AG04449 (cell line): ENCODE measurements at regions not wholly inside any gene's neighbourhood (a gene's known extent, or its start where the extent isn't known, plus 50 kb on each side); places are given as distances from the start of the nearest gene placed in this dataset.

ENCODE experiments used
- CTCF ChIA-PET: fragments of 350-600 bp; formaldehyde crosslinking; extraction: SDS; loops from one replicate; lab custom pipeline; 2021; ENCODE audit warnings: antibody characterized with exemption; lab: Yijun Ruan, JAX
- POLR2A ChIA-PET: fragments of 400-600, 350-600 bp; formaldehyde crosslinking; extraction: SDS; loops from one replicate; lab custom pipeline; 2020; ENCODE audit warnings: antibody characterized with exemption, inconsistent platforms; lab: Yijun Ruan, JAX
- DNase-seq: peaks from one replicate; pipeline ENCODE4 v3.0.0-alpha.2; 2010; ENCODE audit warnings: low read depth, low spot score
- H3K4me3 ChIP-seq: 2 replicates; pipeline ENCODE4 v1.5.1; 2011; ENCODE audit warnings: low read depth, mild to moderate bottlenecking, control low read depth, low read length
- TF ChIP-seq, protein P1 (sequence below): IDR thresholded peaks from one replicate; pipeline ENCODE4 v1.5.1; 2011; ENCODE audit warnings: mild to moderate bottlenecking, moderate library complexity, low read length, control low read depth, inconsistent platforms; ENCODE audit not compliant: insufficient read depth; ENCODE audit errors: missing control alignments

DNA sequence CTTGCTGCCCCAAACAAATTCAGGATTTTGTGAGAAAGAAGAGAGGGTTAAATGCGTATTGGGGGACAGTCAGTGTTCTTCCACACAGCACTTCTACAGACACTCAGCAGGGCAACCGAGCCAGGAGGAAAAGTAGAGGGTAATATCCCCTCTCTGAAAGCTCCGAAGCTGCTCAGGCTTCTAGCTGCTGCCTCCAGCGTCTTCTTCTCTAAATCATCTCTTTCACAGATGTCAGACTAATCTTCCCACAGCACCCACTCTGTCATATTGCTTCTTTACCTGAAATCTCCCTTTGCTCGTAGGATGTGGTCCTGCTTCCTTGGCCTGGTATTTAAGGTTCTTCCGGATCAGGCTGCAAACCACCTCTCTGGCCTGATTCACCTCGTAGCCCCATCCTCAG lies 117.6 kb upstream of the HAAO start:
- POLR2A ChIA-PET, result no interaction called here
- TF ChIP-seq, protein P1, sequence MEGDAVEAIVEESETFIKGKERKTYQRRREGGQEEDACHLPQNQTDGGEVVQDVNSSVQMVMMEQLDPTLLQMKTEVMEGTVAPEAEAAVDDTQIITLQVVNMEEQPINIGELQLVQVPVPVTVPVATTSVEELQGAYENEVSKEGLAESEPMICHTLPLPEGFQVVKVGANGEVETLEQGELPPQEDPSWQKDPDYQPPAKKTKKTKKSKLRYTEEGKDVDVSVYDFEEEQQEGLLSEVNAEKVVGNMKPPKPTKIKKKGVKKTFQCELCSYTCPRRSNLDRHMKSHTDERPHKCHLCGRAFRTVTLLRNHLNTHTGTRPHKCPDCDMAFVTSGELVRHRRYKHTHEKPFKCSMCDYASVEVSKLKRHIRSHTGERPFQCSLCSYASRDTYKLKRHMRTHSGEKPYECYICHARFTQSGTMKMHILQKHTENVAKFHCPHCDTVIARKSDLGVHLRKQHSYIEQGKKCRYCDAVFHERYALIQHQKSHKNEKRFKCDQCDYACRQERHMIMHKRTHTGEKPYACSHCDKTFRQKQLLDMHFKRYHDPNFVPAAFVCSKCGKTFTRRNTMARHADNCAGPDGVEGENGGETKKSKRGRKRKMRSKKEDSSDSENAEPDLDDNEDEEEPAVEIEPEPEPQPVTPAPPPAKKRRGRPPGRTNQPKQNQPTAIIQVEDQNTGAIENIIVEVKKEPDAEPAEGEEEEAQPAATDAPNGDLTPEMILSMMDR, result no peak
- CTCF ChIA-PET, result interaction anchor here (0.7 to 2.3 kb wide), 5 partner anchors 14 to 128 kb away, joined by 3 to 8 read pairs (median 5); no protein-coding TSS in a partner anchor
- H3K4me3 ChIP-seq, result no peak overlapping the region
- no peak for DNase-seq

DNA sequence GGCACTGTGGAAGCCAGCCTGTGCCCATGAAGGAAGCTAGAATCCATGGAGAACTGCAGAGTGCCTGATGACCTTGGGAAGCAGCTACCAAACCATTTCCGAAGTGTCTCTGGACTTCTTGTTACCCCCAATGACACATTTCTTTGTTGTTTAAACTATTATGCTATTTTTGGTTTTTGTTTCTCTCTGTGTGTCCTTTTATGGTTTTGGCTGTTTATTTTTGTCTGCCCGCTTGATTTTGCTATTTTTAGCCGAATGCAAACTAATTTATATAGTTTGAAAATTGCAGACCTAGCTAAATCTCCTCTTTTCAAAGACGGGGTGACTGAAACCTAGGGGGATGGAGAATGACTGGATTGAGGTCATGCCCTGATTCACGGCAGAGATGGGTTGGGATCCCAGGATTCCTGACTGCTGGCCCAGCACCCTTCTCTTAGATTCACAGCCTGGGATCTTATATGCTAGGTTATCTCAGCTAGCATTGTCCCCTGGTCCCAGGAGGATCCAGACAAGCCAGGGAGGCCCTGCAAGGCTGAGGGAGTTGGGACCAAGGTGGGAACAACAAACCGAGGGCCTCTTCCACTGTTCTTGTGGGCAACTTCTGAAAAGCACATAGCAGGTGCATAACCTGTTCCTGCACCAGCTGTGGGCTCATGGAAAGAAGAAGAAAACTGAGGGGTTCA lies 116.3 kb upstream of the HAAO start:
- POLR2A ChIA-PET, result no interaction called here
- CTCF ChIA-PET, result interaction anchor here (1.9 to 2.3 kb wide), 2 partner anchors 16 to 49 kb away, joined by 5 to 6 read pairs; no protein-coding TSS in a partner anchor

DNA sequence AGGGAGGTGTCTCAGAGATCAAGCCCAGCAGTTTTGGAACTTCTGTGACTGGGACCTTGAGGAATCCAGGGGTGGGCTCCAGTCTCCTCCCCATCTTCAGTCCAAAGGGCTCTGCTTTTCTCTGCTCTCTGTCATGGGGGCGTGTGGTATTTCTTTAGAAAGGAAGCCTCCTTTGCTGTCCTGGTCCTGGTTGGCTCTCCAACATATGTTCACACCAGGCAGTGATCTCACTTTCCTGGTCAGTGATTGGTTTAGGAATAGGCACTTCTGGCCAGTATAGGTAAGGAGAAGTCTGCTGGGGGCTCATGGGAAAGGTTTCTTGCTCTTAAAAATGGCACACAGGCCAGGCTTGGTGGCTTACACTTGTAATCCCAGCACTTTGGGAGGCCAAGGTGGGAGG lies 115.5 kb upstream of the HAAO start:
- H3K4me3 ChIP-seq, result no peak overlapping the region
- POLR2A ChIA-PET, result no interaction called here
- CTCF ChIA-PET, result interaction anchor here (0.9 to 2.0 kb wide), 3 partner anchors 9 to 49 kb away, joined by 3 to 9 read pairs (median 6); no protein-coding TSS in a partner anchor
- DNase-seq, result no peak
- TF ChIP-seq, protein P1, result no peak

More for the DNA sequence above, 116.3 kb upstream of the HAAO start:
- no peak overlapping the region for H3K4me3 ChIP-seq
- no peak for DNase-seq
- TF ChIP-seq, protein P1, result no peak

DNA sequence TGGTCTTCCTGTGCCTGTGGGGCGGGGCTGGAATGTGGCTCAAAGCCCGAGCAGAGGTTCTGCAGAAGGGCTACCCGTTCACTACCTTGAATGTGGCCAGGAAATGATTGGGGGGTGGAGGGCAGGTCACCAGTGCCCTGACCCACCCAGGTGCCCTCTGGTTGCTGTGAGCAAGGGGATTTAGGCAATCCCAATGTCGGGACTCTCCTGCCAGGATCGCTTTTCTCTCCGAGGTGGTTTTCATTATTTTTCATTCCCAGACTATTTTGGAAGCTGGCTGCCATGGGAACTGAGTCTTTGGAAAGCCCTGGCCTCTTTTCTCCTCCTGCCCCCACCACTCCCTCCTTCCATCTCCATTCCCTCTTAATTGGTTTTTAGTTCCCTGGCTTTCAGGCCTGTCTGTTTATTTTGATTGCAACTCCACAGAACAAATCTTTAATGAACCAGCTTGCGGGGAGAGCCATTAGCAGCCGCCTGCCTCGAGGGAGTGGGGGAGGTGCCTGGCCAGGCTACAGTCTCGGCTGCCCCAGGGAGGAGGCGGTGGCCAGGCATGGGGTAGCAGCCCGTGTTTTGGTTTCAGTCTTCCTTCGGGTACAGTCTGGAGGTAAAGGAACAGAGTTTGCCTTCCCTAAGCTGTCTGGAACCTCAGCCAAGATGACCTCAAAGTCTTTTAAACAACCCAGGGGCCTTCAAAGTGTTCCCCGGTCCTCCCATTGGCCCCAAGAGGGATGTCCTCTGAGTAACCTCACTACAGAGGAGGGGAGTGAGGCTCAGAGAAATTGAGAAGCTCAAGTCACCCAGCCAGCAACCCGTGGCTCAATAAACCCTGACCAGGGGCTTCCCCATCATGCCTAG lies 114.4 kb upstream of the HAAO start:
- ChIA-PET POLR2A (interaction anchor here (1.9 kb wide), 1 partner anchor 17 kb away, joined by 6 read pairs; no protein-coding TSS in a partner anchor), CTCF (interaction anchor here (0.8 to 2.0 kb wide), 5 partner anchors 10 to 79 kb away, joined by 3 to 9 read pairs (median 3); no protein-coding TSS in a partner anchor)
- DNase-seq, result no peak
- TF ChIP-seq, protein P1, result no peak
- no peak overlapping the region for H3K4me3 ChIP-seq

DNA sequence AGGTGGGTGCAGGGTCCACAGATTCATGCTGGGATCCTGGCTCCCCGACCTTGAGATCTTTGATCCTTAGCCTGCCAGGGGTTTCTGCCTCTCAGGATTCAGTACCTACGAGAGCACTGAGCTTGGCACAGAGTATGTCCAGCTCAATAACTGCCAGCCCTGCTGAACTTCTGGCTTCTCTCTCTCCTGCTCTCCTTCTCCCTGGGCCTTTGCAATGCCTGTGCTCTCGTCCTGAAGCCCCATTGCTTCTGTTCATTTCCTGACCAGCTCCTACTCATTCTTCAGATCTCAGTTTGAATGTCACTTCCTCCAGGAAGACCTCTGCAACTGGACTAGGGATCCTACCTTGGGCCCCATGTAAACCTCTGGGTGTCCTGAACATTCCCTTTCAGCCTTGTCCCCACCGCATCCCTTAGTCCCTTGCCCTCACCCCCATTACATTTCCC lies 113.8 kb upstream of the HAAO start:
- no peak for DNase-seq
- TF ChIP-seq, protein P1, result no peak
- CTCF ChIA-PET, result interaction anchor here (0.8 to 2.0 kb wide), 3 partner anchors 10 to 78 kb away, joined by 3 to 9 read pairs (median 3); no protein-coding TSS in a partner anchor
- H3K4me3 ChIP-seq, result no peak overlapping the region
- POLR2A ChIA-PET, result interaction anchor here (1.9 kb wide), 1 partner anchor 18 kb away, joined by 6 read pairs; no protein-coding TSS in a partner anchor
